ENCODE measurements at regions not wholly inside any gene's neighbourhood (a gene's known extent, or its start where the extent isn't known, plus 50 kb on each side); places are given as distances from the start of the nearest gene placed in this dataset.

GRCh38 chr1:43071241-43071640 is 100.8 kb downstream of the EBNA1BP2 start:
- no peak for TF ChIP-seq POLR2A (IDR thresholded peaks at IDR 0.05; ENCODE audit: low read depth, low read length)
- DNase-seq (ENCODE audit: insufficient read length, low spot score) = no peak
- no peak for FAIRE-seq

GRCh38 chr1:43069461-43070050 is 102.5 kb downstream of the EBNA1BP2 start:
- FAIRE-seq (no peak), DNase-seq (ENCODE audit: insufficient read length, low spot score) (no peak)
- TF ChIP-seq POLR2A (IDR thresholded peaks at IDR 0.05; ENCODE audit: low read depth, low read length) = no peak

GRCh38 chr1:43068911-43069310 is 103.2 kb downstream of the EBNA1BP2 start:
- DNase-seq (ENCODE audit: insufficient read length, low spot score) (no peak), FAIRE-seq (no peak)
- TF ChIP-seq POLR2A (IDR thresholded peaks at IDR 0.05; ENCODE audit: low read depth, low read length) = no peak

- TF ChIP-seq POLR2A (IDR thresholded peaks at IDR 0.05; ENCODE audit: low read depth, low read length) = no peak
- DNase-seq (ENCODE audit: insufficient read length, low spot score) = no peak
- no peak for FAIRE-seq
Measured at GRCh38 chr1:43067977-43068751, 103.9 kb downstream of the EBNA1BP2 start.

- no peak for TF ChIP-seq POLR2A (IDR thresholded peaks at IDR 0.05; ENCODE audit: low read depth, low read length)
- no peak for FAIRE-seq
- no peak for DNase-seq (ENCODE audit: insufficient read length, low spot score)
Measured at GRCh38 chr1:43067233-43067745, 104.8 kb downstream of the EBNA1BP2 start.

- no peak for TF ChIP-seq POLR2A (IDR thresholded peaks at IDR 0.05; ENCODE audit: low read depth, low read length)
- FAIRE-seq (no peak), DNase-seq (ENCODE audit: insufficient read length, low spot score) (no peak)
Measured at GRCh38 chr1:43066578-43066977, 105.5 kb downstream of the EBNA1BP2 start.

- FAIRE-seq (no peak), DNase-seq (ENCODE audit: insufficient read length, low spot score) (no peak)
- TF ChIP-seq POLR2A (IDR thresholded peaks at IDR 0.05; ENCODE audit: low read depth, low read length) = no peak
Measured at GRCh38 chr1:43065616-43066399, 106.3 kb downstream of the EBNA1BP2 start.

GRCh38 chr1:43065191-43065590 is 106.5 kb upstream of the SLC2A1 start:
- DNase-seq (ENCODE audit: insufficient read length, low spot score) (no peak), FAIRE-seq (no peak)
- TF ChIP-seq POLR2A (IDR thresholded peaks at IDR 0.05; ENCODE audit: low read depth, low read length) = no peak

GRCh38 chr1:43063394-43064219 is 104.9 kb upstream of the SLC2A1 start:
- TF ChIP-seq POLR2A (IDR thresholded peaks at IDR 0.05; ENCODE audit: low read depth, low read length) = no peak
- FAIRE-seq (no peak), DNase-seq (ENCODE audit: insufficient read length, low spot score) (no peak)

- TF ChIP-seq POLR2A (IDR thresholded peaks at IDR 0.05; ENCODE audit: low read depth, low read length) = no peak
- DNase-seq (ENCODE audit: insufficient read length, low spot score) = no peak
- FAIRE-seq = no peak
Measured at GRCh38 chr1:43062527-43063095, 103.9 kb upstream of the SLC2A1 start.

- DNase-seq (ENCODE audit: insufficient read length, low spot score) (no peak), FAIRE-seq (no peak)
- TF ChIP-seq POLR2A (IDR thresholded peaks at IDR 0.05; ENCODE audit: low read depth, low read length) = no peak
Measured at GRCh38 chr1:43061757-43062156, 103.1 kb upstream of the SLC2A1 start.

GRCh38 chr1:43059640-43060574 is 101.2 kb upstream of the SLC2A1 start:
- TF ChIP-seq POLR2A (IDR thresholded peaks at IDR 0.05; ENCODE audit: low read depth, low read length) = no peak
- DNase-seq (ENCODE audit: insufficient read length, low spot score) (no peak), FAIRE-seq (no peak)

Measured in H54 (cell line).